ENCODE measurements at regions not wholly inside any gene's neighbourhood (a gene's known extent, or its start where the extent isn't known, plus 50 kb on each side); places are given as distances from the start of the nearest gene placed in this dataset.

DNA sequence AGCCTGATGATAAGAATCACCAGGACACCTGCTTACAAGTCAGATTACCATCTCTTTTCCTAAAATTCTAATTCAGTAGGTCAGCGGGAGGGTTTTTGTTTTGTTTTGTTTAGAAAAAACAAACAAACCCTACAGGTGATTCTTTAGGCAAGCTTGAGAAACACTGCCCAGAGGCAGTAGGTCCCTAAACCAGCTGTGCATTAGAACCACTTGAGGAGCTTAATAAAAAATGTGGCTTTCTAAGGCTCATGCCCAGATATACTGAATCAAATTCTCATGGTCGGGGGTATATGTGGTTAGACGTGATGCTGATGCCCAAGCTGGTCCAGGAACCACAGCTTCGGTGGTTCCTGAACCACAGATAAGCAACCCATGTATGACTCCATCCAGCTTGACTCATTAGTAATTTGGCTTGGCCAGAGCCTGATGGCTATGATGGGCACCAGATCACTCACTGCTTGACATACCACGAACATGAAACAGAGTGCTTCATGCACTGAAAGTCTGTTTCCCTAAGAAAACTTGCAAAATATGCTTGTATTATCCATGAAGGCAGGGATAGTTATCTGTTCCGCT, 338.1 kb upstream of the F9 start:
- Mint-ChIP-seq H3K4me3 (no peak overlapping the region), H3K27me3 (peaks cover 26% of the 10 kb centered on the region), H3K4me1 (peaks cover 2% of the 10 kb centered on the region), H3K27ac (no peak overlapping the region), H3K9me3 (ENCODE audit: insufficient read depth) (no peaks in the 10 kb centered on the region)
- Histone ChIP-seq H3K27me3 (replicated peaks in 1 of 4; ENCODE audit: control extremely low read depth in 1 of 4, control insufficient read depth in 3 of 4, insufficient read depth in 4 of 4, low read length in 3 of 4) (peaks cover 0 to 5% (median 2%) of the 10 kb centered on the region in 4 experiments), H3K79me2 (ENCODE audit: control insufficient read depth, insufficient read depth, low read length) (no peaks in the 10 kb centered on the region), H3K9me3 (ENCODE audit: control extremely low read depth in 1 of 3, control insufficient read depth in 2 of 3, insufficient read depth in 1 of 3, low read length in 2 of 3) (no peaks in the 10 kb centered on the region), H3K4me2 (replicated peaks; ENCODE audit: low read depth, low read length, poor library complexity, severe bottlenecking) (no peak overlapping the region), H2AFZ (ENCODE audit: insufficient read depth, low read depth, low read length, poor library complexity, severe bottlenecking) (no peak overlapping the region), H4K20me1 (ENCODE audit: control insufficient read depth, insufficient read depth, low read length, poor library complexity, severe bottlenecking) (no peaks in the 10 kb centered on the region), H3K4me1 (ENCODE audit: control insufficient read depth in 2 of 2, insufficient read depth in 2 of 2, low read length in 2 of 2) (no peaks in the 10 kb centered on the region), H3K27ac (ENCODE audit: low read length in 2 of 2) (no peak overlapping the region), H3K4me3 (ENCODE audit: control extremely low read depth in 1 of 5, extremely low read depth in 1 of 5, insufficient read depth in 1 of 5, low read depth in 2 of 5, low read length in 4 of 5) (no peak overlapping the region), H3K36me3 (replicated peaks in 1 of 2; ENCODE audit: control extremely low read depth in 1 of 2, control insufficient read depth in 1 of 2, extremely low read depth in 1 of 2, insufficient read depth in 2 of 2, low read length in 1 of 2) (no peaks in the 10 kb centered on the region), H3K9ac (ENCODE audit: low read length) (no peak overlapping the region)
- 100% methylated on average over 1 of the region's 6 CpGs for WGBS (ENCODE audit: insufficient coverage)
- DNase-seq, result no peak
- ChIA-PET CTCF (no interaction called here), POLR2A (no interaction called here)
- no peak for TF ChIP-seq EZH2 (IDR thresholded peaks at IDR 0.05; ENCODE audit: borderline replicate concordance, insufficient read depth, low read depth, low read length, poor library complexity, severe bottlenecking)
- TF ChIP-seq, protein P1, sequence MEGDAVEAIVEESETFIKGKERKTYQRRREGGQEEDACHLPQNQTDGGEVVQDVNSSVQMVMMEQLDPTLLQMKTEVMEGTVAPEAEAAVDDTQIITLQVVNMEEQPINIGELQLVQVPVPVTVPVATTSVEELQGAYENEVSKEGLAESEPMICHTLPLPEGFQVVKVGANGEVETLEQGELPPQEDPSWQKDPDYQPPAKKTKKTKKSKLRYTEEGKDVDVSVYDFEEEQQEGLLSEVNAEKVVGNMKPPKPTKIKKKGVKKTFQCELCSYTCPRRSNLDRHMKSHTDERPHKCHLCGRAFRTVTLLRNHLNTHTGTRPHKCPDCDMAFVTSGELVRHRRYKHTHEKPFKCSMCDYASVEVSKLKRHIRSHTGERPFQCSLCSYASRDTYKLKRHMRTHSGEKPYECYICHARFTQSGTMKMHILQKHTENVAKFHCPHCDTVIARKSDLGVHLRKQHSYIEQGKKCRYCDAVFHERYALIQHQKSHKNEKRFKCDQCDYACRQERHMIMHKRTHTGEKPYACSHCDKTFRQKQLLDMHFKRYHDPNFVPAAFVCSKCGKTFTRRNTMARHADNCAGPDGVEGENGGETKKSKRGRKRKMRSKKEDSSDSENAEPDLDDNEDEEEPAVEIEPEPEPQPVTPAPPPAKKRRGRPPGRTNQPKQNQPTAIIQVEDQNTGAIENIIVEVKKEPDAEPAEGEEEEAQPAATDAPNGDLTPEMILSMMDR (IDR thresholded peaks at IDR 0.05), result no peak
- intact Hi-C loops (cut with micrococcal nuclease), result no loop called here
- ATAC-seq (ENCODE audit: low read depth), result no peak

DNA sequence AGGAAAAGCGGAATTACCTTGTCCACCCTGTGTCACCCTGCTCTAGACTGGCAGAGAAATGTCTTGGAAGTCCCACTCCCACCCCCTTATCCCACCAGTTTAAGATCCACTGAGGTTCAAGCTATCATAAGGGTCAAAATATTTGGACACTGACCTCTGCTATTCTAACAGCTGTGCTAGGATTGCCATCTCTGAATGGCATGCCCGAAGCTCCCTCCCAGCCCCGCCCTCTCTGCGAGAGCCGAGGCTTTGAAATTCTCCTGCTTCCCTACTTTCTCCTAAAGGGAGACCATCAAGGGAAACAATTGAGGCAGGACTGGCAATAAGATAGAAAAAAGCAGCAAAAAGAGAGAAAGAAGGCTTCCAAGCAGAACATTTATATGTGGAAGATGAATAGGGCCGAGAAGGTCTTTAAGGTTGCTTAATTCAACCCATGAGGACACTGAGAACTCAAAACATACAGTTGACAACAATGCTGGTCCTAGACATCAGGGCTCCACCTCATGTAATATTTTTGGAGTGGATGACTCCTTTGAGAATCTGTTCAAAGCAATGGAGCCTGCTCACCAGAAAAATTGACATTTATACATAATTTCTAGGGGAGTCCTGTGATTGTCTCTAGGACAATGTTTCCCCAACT, 338.7 kb upstream of the F9 start:
- H4K20me1 ChIP-seq (ENCODE audit: control insufficient read depth, insufficient read depth, low read length, poor library complexity, severe bottlenecking), result no peaks in the 10 kb centered on the region
- no peak overlapping the region for H3K4me3 ChIP-seq (ENCODE audit: control extremely low read depth in 1 of 5, extremely low read depth in 1 of 5, insufficient read depth in 1 of 5, low read depth in 2 of 5, low read length in 4 of 5)
- Mint-ChIP-seq H3K4me3 (no peak overlapping the region), H3K9me3 (ENCODE audit: insufficient read depth) (no peaks in the 10 kb centered on the region), H3K27me3 (peaks cover 22% of the 10 kb centered on the region), H3K4me1 (peaks cover 2% of the 10 kb centered on the region), H3K27ac (no peak overlapping the region)
- no peak overlapping the region for H3K4me2 ChIP-seq (replicated peaks; ENCODE audit: low read depth, low read length, poor library complexity, severe bottlenecking)
- ATAC-seq (ENCODE audit: low read depth) (no peak), DNase-seq (no peak)
- intact Hi-C loops (cut with micrococcal nuclease), result no loop called here
- ChIA-PET POLR2A (no interaction called here), CTCF (no interaction called here)
- H3K4me1 ChIP-seq (ENCODE audit: control insufficient read depth in 2 of 2, insufficient read depth in 2 of 2, low read length in 2 of 2), result no peaks in the 10 kb centered on the region
- TF ChIP-seq, protein P1 (IDR thresholded peaks at IDR 0.05), result no peak
- no peak for TF ChIP-seq EZH2 (IDR thresholded peaks at IDR 0.05; ENCODE audit: borderline replicate concordance, insufficient read depth, low read depth, low read length, poor library complexity, severe bottlenecking)
- peaks cover 0 to 5% (median 2%) of the 10 kb centered on the region in 4 experiments for H3K27me3 ChIP-seq (replicated peaks in 1 of 4; ENCODE audit: control extremely low read depth in 1 of 4, control insufficient read depth in 3 of 4, insufficient read depth in 4 of 4, low read length in 3 of 4)
- H3K9me3 ChIP-seq (ENCODE audit: control extremely low read depth in 1 of 3, control insufficient read depth in 2 of 3, insufficient read depth in 1 of 3, low read length in 2 of 3), result no peaks in the 10 kb centered on the region
- H3K27ac ChIP-seq (ENCODE audit: low read length in 2 of 2), result no peak overlapping the region
- no peak overlapping the region for H2AFZ ChIP-seq (ENCODE audit: insufficient read depth, low read depth, low read length, poor library complexity, severe bottlenecking)
- H3K9ac ChIP-seq (ENCODE audit: low read length), result no peak overlapping the region
- whole genome bisulfite sequencing (ENCODE audit: insufficient coverage), result 100% methylated on average over 1 of the region's 6 CpGs
- no peaks in the 10 kb centered on the region for H3K36me3 ChIP-seq (replicated peaks in 1 of 2; ENCODE audit: control extremely low read depth in 1 of 2, control insufficient read depth in 1 of 2, extremely low read depth in 1 of 2, insufficient read depth in 2 of 2, low read length in 1 of 2)
- no peaks in the 10 kb centered on the region for H3K79me2 ChIP-seq (ENCODE audit: control insufficient read depth, insufficient read depth, low read length)
